ENCODE measurements at regions not wholly inside any gene's neighbourhood (a gene's known extent, or its start where the extent isn't known, plus 50 kb on each side); places are given as distances from the start of the nearest gene placed in this dataset.

DNA sequence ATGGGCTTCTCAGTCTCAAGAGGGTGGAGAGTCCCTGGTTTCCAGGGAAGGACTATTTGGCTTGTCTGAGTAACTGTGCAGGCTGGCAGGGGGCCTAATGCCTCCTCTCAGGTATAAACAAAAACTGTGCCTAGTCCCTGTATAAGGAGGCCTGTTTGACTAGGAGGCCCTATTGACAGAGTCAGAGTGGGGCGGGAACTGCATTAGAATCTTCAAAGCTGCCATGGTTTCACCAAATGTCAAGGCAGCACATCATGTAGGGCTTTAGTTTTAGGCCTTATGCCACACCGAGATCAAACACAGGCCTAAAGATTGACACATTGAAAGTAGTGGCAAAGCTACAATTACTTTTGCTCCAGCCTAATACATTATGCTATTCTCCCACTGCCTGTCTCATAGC lies 611.5 kb upstream of the B3GAT1 start:
- FAIRE-seq (no peak), DNase-seq (ENCODE audit: extremely low read depth in 1 of 4, low spot score in 3 of 4) (no peak), ATAC-seq (no peak)
- Histone ChIP-seq H2AFZ (ENCODE audit: low read depth, low read length) (no peak overlapping the region), H3K27ac (ENCODE audit: extremely low read depth, low read depth, low read length) (no peak overlapping the region), H3K36me3 (ENCODE audit: control insufficient read depth, insufficient read depth, low read length) (no peaks in the 10 kb centered on the region), H3K27me3 (ENCODE audit: control insufficient read depth in 2 of 2, insufficient read depth in 2 of 2, low read length in 2 of 2) (no peaks in the 10 kb centered on the region), H3K4me1 (replicated peaks in 1 of 2; ENCODE audit: control insufficient read depth in 2 of 2, insufficient read depth in 2 of 2, low read length in 2 of 2) (no peaks in the 10 kb centered on the region), H3K4me3 (no peak overlapping the region), H3K9ac (ENCODE audit: insufficient read depth in 1 of 2, low read depth in 2 of 2, low read length in 2 of 2) (no peak overlapping the region), H4K20me1 (replicated peaks; ENCODE audit: control insufficient read depth, insufficient read depth, low read length) (no peaks in the 10 kb centered on the region; the same call in 1 of the 2 replicates), H3K9me1 (ENCODE audit: control insufficient read depth, insufficient read depth, low read length) (no peaks in the 10 kb centered on the region), H3K79me2 (ENCODE audit: control insufficient read depth, insufficient read depth, low read length) (no peaks in the 10 kb centered on the region), H3K4me2 (ENCODE audit: insufficient read depth, low read length) (no peak overlapping the region), H3K9me3 (replicated peaks; ENCODE audit: control insufficient read depth, insufficient read depth, low read depth, low read length) (no peaks in the 10 kb centered on the region)
- intact Hi-C loops (cut with micrococcal nuclease) (no loop called here), in situ Hi-C loops (cut with MboI) (no loop called here)
- TF ChIP-seq FUS (optimal IDR thresholded peaks at IDR 0.05; ENCODE audit: low read depth, low read length): no peak
- TF ChIP-seq BRF1 (IDR thresholded peaks at IDR 0.05; ENCODE audit: borderline replicate concordance, extremely low read depth, insufficient read length): no peak
- TF ChIP-seq ZKSCAN3 (CRISPR knock-in tag; IDR thresholded peaks at IDR 0.05): no peak
- TF ChIP-seq EWSR1 (IDR thresholded peaks at IDR 0.05; ENCODE audit: borderline replicate concordance, low read depth, partially characterized antibody): no peak
- no peak for TF ChIP-seq ZKSCAN8 (CRISPR knock-in tag; IDR thresholded peaks at IDR 0.05)
- no peak for TF ChIP-seq SP2 (IDR thresholded peaks at IDR 0.05; ENCODE audit: extremely low read depth, low read depth, low read length, poor library complexity, severe bottlenecking)
- no peak for TF ChIP-seq SRSF7 (optimal IDR thresholded peaks at IDR 0.05; ENCODE audit: low read depth, low read length)
- no peak for TF ChIP-seq NRF1 (conservative IDR thresholded peaks at IDR 0.05 in 1 of 2, IDR thresholded peaks at IDR 0.05 in 1 of 2)
- TF ChIP-seq KDM1A (IDR thresholded peaks at IDR 0.05): no peak
- TF ChIP-seq FOSL1 (tag; conservative IDR thresholded peaks at IDR 0.05): no peak
- no peak for TF ChIP-seq PREB (CRISPR knock-in tag; IDR thresholded peaks at IDR 0.05)
- TF ChIP-seq ZNF184 (CRISPR knock-in tag; IDR thresholded peaks at IDR 0.05): no peak
- no peak for TF ChIP-seq MEF2A (IDR thresholded peaks at IDR 0.05; ENCODE audit: control insufficient read depth, low read depth, low read length)
- TF ChIP-seq, protein P1, sequence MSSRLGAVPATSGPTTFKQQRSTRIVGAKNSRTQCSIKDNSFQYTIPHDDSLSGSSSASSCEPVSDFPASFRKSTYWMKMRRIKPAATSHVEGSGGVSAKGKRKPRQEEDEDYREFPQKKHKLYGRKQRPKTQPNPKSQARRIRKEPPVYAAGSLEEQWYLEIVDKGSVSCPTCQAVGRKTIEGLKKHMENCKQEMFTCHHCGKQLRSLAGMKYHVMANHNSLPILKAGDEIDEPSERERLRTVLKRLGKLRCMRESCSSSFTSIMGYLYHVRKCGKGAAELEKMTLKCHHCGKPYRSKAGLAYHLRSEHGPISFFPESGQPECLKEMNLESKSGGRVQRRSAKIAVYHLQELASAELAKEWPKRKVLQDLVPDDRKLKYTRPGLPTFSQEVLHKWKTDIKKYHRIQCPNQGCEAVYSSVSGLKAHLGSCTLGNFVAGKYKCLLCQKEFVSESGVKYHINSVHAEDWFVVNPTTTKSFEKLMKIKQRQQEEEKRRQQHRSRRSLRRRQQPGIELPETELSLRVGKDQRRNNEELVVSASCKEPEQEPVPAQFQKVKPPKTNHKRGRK (tag; IDR thresholded peaks at IDR 0.05): no peak
- TF ChIP-seq MAX (CRISPR knock-in tag; IDR thresholded peaks at IDR 0.05): no peak
- no peak for TF ChIP-seq ATF7 (IDR thresholded peaks at IDR 0.05)
- 0% methylated on average over 2 of the region's 2 CpGs for WGBS (ENCODE audit: insufficient coverage, low coverage, missing lambda C conversion rate)
- ChIA-PET POLR2A (no interaction called here), CTCF (ENCODE audit: low intra/inter-chr PET ratio) (no interaction called here)
- BruUV-seq (replicated peaks): no TSS peak
